HEK293 (cell line): ENCODE measurements at regions not wholly inside any gene's neighbourhood (a gene's known extent, or its start where the extent isn't known, plus 50 kb on each side); places are given as distances from the start of the nearest gene placed in this dataset.

Source experiments
- CTCF ChIA-PET: fragments of 350-600 bp; formaldehyde crosslinking; extraction: SDS; loops from one replicate; lab custom pipeline; 2021; ENCODE audit warnings: antibody characterized with exemption; lab: Yijun Ruan, JAX
- POLR2A ChIA-PET: fragments of 300-600 bp; formaldehyde crosslinking; extraction: SDS; loops from one replicate; lab custom pipeline; 2020; ENCODE audit warnings: antibody characterized with exemption, inconsistent platforms; lab: Yijun Ruan, JAX
- H3K27ac ChIP-seq: fragments of 200-500 bp; sonication (Bioruptor generic); 2 replicates; pipeline ENCODE4 v1.5.1; 2014; ENCODE audit warnings: low read depth, low read length, control low read depth, inconsistent platforms; ENCODE audit errors: extremely low read depth
- H3K36me3 ChIP-seq, 2 experiments: fragments of 200-500 bp in 1 of 2; sonication (Bioruptor generic) in 1 of 2; 1 replicate in 1 of 2; 2 replicates in 1 of 2; pipeline ENCODE4 v1.5.1; 2014 to 2017; ENCODE audit warnings: inconsistent platforms in 2 of 2, low read length in 2 of 2; ENCODE audit not compliant: control insufficient read depth in 2 of 2, insufficient read depth in 1 of 2
- H3K4me1 ChIP-seq: fragments of 200-500 bp; sonication (Bioruptor generic); 2 replicates; pipeline ENCODE4 v1.5.1; 2014; ENCODE audit warnings: mild to moderate bottlenecking, low read length, inconsistent platforms; ENCODE audit not compliant: control insufficient read depth, insufficient read depth
- H3K4me3 ChIP-seq: 2 replicates; pipeline ENCODE4 v1.5.1; 2011; ENCODE audit warnings: low read depth, mild to moderate bottlenecking, control low read depth, low read length, moderate library complexity
- H3K9me3 ChIP-seq: fragments of 200-500 bp; sonication (Bioruptor generic); 2 replicates; pipeline ENCODE4 v1.5.1; 2014; ENCODE audit warnings: low read depth, low read length, inconsistent platforms; ENCODE audit not compliant: control insufficient read depth, insufficient read depth
- GLIS1 ChIP-seq: fragments of 450-650 bp; formaldehyde crosslinking; IDR thresholded peaks from 2 replicates; pipeline ENCODE4 v1.5.1; 2016; ENCODE audit warnings: missing biosample characterization, missing genetic modification characterization
- KLF10 ChIP-seq: fragments of 450-650 bp; IDR thresholded peaks from 2 replicates; pipeline ENCODE4 v1.5.1; 2018; ENCODE audit warnings: missing biosample characterization, mild to moderate bottlenecking, missing genetic modification characterization
- MEIS1 ChIP-seq: sonication (generic); formaldehyde crosslinking; IDR thresholded peaks from 2 replicates; pipeline ENCODE4 v1.8.1; 2022; ENCODE audit warnings: missing genetic modification reagents, mild to moderate bottlenecking, borderline replicate concordance
- OVOL3 ChIP-seq: fragments of 450-650 bp; formaldehyde crosslinking; IDR thresholded peaks from 2 replicates; pipeline ENCODE4 v1.5.1; 2016; ENCODE audit warnings: missing biosample characterization, missing genetic modification characterization
- PRDM2 ChIP-seq: fragments of 450-650 bp; formaldehyde crosslinking; IDR thresholded peaks from 2 replicates; pipeline ENCODE4 v1.5.1; 2016; ENCODE audit warnings: missing biosample characterization, missing genetic modification characterization, borderline replicate concordance
- PRDM6 ChIP-seq: fragments of 450-650 bp; formaldehyde crosslinking; IDR thresholded peaks from 2 replicates; pipeline ENCODE4 v1.5.1; 2017; ENCODE audit warnings: missing biosample characterization, missing genetic modification characterization
- REPIN1 ChIP-seq: fragments of 450-650 bp; formaldehyde crosslinking; IDR thresholded peaks from 2 replicates; pipeline ENCODE4 v1.5.1; 2017; ENCODE audit warnings: missing biosample characterization, missing genetic modification characterization, low read depth
- ZBTB26 ChIP-seq: fragments of 450-650 bp; formaldehyde crosslinking; optimal IDR thresholded peaks from 2 replicates; pipeline ENCODE3; 2016; ENCODE audit warnings: missing biosample characterization, mild to moderate bottlenecking, missing genetic modification characterization
- ZBTB48 ChIP-seq: fragments of 450-650 bp; formaldehyde crosslinking; IDR thresholded peaks from 2 replicates; pipeline ENCODE4 v1.5.1; 2016; ENCODE audit warnings: missing biosample characterization, missing genetic modification characterization
- ZFHX2 ChIP-seq: fragments of 450-650 bp; formaldehyde crosslinking; conservative IDR thresholded peaks from 2 replicates; pipeline ENCODE4 v1.5.1; 2016; ENCODE audit warnings: missing biosample characterization, missing genetic modification characterization
- ZIC2 ChIP-seq: fragments of 450-650 bp; formaldehyde crosslinking; IDR thresholded peaks from 2 replicates; pipeline ENCODE4 v1.5.1; 2016; ENCODE audit warnings: missing biosample characterization, missing genetic modification characterization
- ZNF311 ChIP-seq: fragments of 450-650 bp; formaldehyde crosslinking; IDR thresholded peaks from 2 replicates; pipeline ENCODE4 v1.5.1; 2017; ENCODE audit warnings: missing biosample characterization, missing genetic modification characterization, borderline replicate concordance
- ZNF394 ChIP-seq: fragments of 450-650 bp; formaldehyde crosslinking; IDR thresholded peaks from 2 replicates; pipeline ENCODE4 v1.5.1; 2016; ENCODE audit warnings: missing biosample characterization, missing genetic modification characterization, mild to moderate bottlenecking, moderate library complexity, borderline replicate concordance
- ZNF449 ChIP-seq: fragments of 450-650 bp; formaldehyde crosslinking; IDR thresholded peaks from 2 replicates; pipeline ENCODE4 v1.5.1; 2017; ENCODE audit warnings: missing biosample characterization, mild to moderate bottlenecking, missing genetic modification characterization, moderate library complexity
- ZNF510 ChIP-seq: fragments of 450-650 bp; formaldehyde crosslinking; IDR thresholded peaks from 2 replicates; pipeline ENCODE4 v1.5.1; 2018; ENCODE audit warnings: mild to moderate bottlenecking, missing genetic modification characterization, missing biosample characterization; ENCODE audit not compliant: insufficient replicate concordance
- ZNF596 ChIP-seq: fragments of 450-650 bp; IDR thresholded peaks from 2 replicates; pipeline ENCODE4 v1.5.0; 2018; ENCODE audit warnings: missing biosample characterization, mild to moderate bottlenecking, missing genetic modification characterization, moderate library complexity
- ZNF707 ChIP-seq: fragments of 450-650 bp; formaldehyde crosslinking; IDR thresholded peaks from 2 replicates; pipeline ENCODE4 v1.5.1; 2016; ENCODE audit warnings: missing biosample characterization, missing genetic modification characterization

GRCh38 chr4:56129431-56129861, 180.7 kb downstream of the CEP135 start (continued):
- TF ChIP-seq ZNF449 (tag by site-specific recombination) (no peak), ZNF707 (no peak), REPIN1 (no peak), ZNF394 (no peak), MEIS1 (CRISPR knock-in tag) (no peak), ZFHX2 (tag by site-specific recombination) (no peak), ZBTB48 (tag by site-specific recombination) (no peak), OVOL3 (tag by site-specific recombination) (no peak), KLF10 (tag by site-specific recombination) (no peak)

- no peaks in the 10 kb centered on the region for H3K36me3 ChIP-seq
- ChIA-PET POLR2A (no interaction called here), CTCF (no interaction called here)
These were observed 179.5 kb downstream of the CEP135 start for GRCh38 chr4:56128213-56128612.

More at GRCh38 chr4:56128213-56128612, 179.5 kb downstream of the CEP135 start:
- Histone ChIP-seq H3K27ac (no peak overlapping the region), H3K4me3 (no peak overlapping the region), H3K9me3 (no peaks in the 10 kb centered on the region), H3K4me1 (no peaks in the 10 kb centered on the region)
- no peak for TF ChIP-seq ZIC2 (tag by site-specific recombination)
- no peak for TF ChIP-seq ZNF510 (tag by site-specific recombination)
- TF ChIP-seq ZBTB26 (tag by site-specific recombination) = no peak
- no peak for TF ChIP-seq PRDM6 (tag by site-specific recombination)
- TF ChIP-seq GLIS1 = no peak
- no peak for TF ChIP-seq PRDM2 (tag by site-specific recombination)
- no peak for TF ChIP-seq ZNF311 (tag by site-specific recombination)
- no peak for TF ChIP-seq ZNF596 (tag by site-specific recombination)
